H4 (cell line): ENCODE measurements at regions not wholly inside any gene's neighbourhood (a gene's known extent, or its start where the extent isn't known, plus 50 kb on each side); places are given as distances from the start of the nearest gene placed in this dataset.
A peak's percentile ranks its signal among the peaks of the same experiment; 100 is the strongest.
"Not testable (repeated sequence)": the region's sequence is repeated elsewhere in the genome, so short reads cannot be mapped to it uniquely, and the experiment has no call there.

ENCODE experiments used
- DNase-seq: peaks from one replicate; pipeline ENCODE4 v3.0.0-alpha.2; 2015; ENCODE audit warnings: low spot score

DNA sequence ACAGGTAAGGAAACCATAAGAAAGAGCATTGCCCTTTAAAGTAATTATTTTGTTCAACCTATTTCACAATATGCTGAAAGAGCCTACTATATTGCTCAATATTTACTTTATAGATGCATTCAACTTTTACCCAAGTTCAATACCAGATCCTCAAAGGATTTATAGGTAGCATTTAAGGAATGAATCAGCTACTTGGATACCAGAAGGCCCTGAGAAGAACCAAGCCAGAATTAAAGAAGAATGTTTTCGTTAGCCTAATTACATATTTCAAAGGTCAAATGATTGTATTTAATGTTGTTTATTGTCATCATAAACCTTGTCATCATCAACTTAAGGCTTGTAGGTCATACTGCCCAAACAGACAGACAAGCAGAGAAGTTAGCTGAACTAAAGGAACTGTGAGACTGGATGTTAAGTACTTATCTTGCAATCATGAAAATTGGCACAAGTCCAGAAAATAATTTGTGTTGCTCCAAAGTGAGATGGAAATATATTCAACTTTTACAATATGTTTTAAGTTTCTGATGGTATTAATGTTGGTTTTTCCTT, 636.7 kb downstream of the RFPL4B start:
- DNase-seq: no peak

- no peak for DNase-seq
Observed at GRCh38 chr6:112984899-112985298, 637.8 kb downstream of the RFPL4B start.

- DNase-seq: no peak
Observed at GRCh38 chr6:112986321-112986720, 639.2 kb downstream of the RFPL4B start.

DNA sequence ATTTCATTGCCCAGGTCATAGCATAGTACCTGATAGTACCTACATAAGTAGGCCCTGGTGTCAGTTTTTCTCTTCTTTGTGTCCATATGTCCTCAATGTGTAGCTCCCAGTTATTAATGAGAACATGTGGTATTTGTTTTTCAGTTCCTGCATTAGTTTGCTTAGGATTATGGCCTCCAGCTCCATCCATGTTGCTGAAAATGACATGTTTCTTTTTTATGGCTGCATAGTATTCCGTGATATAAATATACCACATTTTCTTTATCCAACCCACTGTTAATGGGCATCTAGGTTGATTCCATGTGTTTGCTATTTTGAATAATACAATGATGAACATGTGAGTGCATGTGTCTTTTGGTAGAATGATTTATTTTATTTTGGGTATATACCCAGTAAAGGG, 641.6 kb downstream of the RFPL4B start:
- no peak for DNase-seq

GRCh38 chr6:112990971-112991370, 643.8 kb downstream of the RFPL4B start:
- DNase-seq: no peak

- no peak for DNase-seq
Observed at GRCh38 chr6:112991912-112992311, 644.8 kb downstream of the RFPL4B start.

GRCh38 chr6:112997421-112998085, 650.4 kb downstream of the RFPL4B start:
- no peak for DNase-seq

DNA sequence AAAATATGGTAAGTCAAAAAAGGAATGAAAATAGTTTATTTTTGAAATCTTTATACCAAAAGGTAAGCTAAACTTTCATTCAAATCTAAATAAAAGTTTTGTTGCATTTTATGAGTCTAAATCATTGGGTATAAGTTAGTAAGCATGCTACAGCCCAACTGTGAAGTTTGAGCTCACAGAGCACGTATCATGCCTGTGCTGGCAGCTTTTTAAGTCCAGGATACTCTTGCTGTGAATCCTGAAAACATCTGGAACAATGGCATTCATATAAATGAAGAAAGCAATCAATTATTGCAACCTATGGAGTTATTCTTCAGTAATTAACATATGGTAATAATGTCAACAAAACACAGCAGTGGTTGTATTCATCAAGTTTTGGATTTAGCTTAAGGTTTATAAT, 656.9 kb downstream of the RFPL4B start:
- DNase-seq: no peak

DNA sequence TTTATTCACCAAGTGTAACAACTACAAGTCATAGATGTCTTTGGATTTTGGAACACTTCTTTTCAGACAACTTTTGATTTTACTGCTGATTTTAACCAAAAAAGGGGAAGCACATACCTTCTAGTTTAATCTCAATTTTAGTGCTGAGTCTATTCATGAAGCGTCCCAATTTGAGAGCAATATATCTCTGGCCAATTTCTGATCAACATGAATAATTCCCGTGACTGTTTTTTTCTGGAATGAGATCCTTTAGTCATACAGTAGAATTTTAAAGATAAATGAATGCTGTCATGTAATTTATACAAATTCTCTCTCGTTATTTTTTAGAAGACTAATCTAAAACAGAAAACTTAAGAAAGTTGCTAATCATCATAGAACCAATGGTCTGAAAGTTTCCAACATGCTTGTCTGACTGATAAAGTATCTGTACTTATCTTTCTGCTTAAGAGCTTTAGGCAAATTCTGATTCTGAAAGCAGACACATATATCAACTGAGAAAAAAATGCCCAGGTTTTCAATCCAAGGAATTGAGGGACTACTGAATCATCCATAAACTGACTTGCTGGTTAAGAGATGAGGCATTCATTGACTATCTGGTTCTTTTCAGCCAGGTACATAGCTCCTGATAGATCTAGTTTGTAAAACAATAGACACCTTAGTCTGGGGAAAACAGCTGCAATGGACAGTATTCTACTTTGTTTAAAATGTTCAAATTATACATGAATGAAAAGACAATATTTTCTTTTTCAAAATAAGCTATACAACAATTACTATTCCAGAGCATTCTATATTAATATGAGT, 657.5 kb downstream of the RFPL4B start:
- DNase-seq: no peak

GRCh38 chr6:113006494-113006893, 659.4 kb downstream of the RFPL4B start:
- DNase-seq: no peak

- no peak for DNase-seq
Observed at GRCh38 chr6:113009682-113010081, 662.6 kb downstream of the RFPL4B start.

DNA sequence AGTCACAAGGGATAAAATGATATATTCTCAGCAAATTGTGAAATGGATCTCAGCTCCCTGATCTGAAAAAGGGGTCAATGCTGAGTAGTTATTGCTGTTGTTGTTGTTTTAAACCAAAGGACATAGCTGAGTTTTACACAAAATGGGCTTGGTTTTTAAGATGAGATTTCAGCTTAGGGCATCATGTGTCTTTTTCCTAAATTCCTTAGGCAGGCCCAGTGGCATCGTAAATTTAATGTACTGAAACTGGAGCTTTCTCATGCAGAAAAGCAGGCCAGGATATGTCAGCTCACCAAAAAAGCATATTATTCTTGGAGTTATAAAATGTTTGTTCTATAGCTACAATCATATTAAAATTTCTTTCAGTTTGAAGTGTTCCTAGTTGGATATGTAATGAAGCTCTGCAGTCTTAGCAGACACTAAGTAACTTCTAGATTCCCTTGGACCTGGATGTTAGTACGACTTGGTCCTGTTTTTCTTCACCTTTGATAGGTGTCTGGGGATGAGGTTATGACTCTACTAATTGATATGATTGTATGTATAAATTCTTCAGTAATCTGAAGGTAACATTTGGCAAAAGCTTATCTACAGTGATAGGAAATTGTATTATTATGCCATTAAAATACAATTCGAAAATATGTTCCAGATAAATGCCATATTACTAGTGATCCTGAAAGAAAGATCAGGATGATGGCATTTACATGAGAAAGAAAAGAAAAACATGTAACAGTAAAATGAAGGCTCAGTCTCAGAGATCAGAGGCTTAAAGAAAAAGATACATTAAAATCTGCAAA, 663.3 kb downstream of the RFPL4B start:
- no peak for DNase-seq

GRCh38 chr6:113011389-113011788, 664.3 kb downstream of the RFPL4B start:
- no peak for DNase-seq

GRCh38 chr6:113011801-113012200, 664.7 kb downstream of the RFPL4B start:
- DNase-seq: no peak

DNA sequence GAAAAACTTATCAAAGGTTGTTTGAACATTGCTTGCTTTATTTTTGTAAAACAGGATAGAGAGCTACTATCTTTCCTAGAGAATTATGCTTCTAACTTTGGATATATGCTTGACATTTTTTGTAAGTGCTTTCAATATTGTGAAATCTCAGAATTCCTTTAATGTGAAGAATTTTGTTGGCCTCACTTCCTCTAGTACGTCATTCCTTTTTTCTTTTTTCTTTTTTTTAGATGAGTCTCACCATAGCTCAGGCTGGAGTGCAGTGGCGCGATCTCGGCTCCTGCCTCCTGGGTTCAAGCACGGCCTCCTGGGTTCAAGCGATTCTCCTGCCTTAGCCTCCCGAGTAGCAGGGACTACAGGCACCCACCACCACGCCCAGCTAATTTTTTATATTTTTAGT, 668.1 kb downstream of the RFPL4B start:
- no peak for DNase-seq

GRCh38 chr6:113017353-113017752, 670.2 kb downstream of the RFPL4B start:
- no peak for DNase-seq

GRCh38 chr6:113018351-113019151, 671.4 kb downstream of the RFPL4B start:
- DNase-seq: peak; percentile 60

DNA sequence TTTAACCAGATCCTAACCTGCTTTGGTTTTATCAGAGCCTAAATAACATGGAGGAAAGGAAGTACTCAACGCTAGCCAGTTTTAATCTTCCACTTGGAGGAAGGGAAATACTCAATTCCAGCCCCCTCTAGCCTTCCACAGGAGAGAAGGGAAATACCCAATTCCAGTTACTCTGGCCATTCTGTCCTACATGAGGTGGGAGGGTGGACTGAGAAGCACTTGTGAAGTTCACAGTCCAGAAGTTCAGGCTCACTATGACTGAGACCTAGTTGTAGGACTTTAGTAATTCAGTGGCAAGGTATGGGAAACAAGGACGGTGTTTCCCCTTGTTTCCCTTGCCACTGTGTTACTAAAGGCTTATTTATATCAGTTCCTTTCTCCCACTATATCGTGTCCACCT, 672.0 kb downstream of the RFPL4B start:
- no peak for DNase-seq

DNA sequence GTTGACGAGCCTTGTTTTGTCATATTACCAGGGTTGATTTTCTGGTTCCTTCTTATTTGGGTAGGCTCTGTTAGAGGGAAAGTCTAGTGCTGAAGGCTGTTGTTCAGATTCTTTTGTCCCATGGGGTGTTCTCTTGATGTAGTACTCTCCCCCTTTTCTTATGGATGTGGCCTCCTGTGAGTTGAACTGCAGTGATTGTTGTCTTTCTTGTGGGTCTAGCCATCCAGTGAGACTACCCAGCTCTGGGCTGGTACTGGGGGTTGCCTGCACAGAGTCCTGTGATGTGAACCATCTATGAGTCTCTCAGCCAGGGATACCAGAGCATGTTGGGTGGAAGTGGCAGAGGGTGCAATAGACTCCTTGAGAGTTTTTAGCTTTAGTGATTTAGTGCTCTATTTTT, 680.6 kb downstream of the RFPL4B start:
- DNase-seq: no peak

DNA sequence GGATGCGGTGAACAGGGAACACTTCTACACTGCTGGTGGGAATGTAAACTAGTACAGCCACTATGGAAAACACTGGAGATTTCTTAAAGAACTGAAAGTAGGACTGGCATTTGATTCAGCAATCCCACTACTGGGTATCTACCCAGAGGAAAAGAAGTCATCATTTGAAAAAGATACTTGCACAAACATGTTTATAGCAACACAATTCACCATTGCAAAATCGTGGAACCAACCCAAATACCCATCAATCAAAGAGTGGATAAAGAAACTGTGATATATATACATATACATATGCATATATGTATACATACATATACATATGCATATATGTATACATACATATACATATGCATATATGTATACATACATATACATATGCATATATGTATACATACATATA, 682.0 kb downstream of the RFPL4B start:
- not testable (repeated sequence) for DNase-seq

DNA sequence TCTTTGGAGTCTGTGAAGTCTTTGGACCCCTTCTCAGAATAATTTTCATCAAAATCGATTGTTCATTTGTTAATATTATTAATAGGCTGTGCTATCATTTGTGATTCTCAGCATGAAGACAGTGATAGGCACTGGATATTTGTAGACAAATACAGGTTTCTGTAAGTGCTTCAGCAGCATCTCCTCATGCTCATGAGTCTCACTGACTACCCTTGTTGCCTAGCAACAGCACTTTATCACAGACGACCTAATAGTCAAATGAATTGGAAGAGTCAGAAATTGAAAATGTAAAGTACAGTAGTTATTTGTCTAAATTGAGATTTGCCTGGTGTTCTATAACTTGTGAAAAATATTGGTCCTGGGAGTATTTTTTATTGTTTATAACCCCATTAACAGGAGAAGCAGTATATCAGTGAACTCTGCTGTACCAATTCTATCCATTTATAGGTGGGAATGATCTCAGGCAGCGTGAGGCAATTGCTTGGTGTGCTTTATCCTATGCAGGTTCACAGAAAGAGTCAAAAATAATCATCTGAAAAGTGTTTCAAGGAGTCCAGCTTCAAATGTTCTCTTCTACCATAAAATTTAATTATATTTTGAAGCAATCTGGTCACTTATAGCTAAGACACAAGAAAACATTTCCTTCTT, 684.6 kb downstream of the RFPL4B start:
- DNase-seq: no peak
